ENCODE measurements at regions not wholly inside any gene's neighbourhood (a gene's known extent, or its start where the extent isn't known, plus 50 kb on each side); places are given as distances from the start of the nearest gene placed in this dataset.

DNA sequence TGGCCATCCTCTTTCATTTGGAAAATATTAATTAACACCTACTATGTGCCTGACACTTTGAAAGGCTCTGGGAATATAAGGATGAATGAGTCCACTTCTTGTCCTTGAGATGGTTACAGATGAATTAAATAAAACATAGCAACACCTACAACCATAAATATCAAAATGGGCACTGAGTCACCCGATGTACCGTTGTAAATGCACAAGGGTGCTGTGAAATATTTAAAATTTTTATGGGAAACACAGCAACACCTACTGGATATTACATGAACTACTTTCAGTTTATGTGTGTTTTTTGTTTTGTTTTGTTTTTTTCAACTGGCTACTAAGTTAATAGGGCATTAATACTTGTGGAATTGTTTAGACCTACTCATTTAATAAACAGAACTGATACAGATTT is 239.0 kb upstream of the NAALADL2 start:
- Histone ChIP-seq H3K79me2 (ENCODE audit: insufficient read depth) (no peaks in the 10 kb centered on the region), H3K9ac (no peak overlapping the region), H3K4me3 (ENCODE audit: low read depth in 2 of 2, low read length in 1 of 2) (no peak overlapping the region), H3K9me2 (no peaks in the 10 kb centered on the region), H3K27ac (ENCODE audit: low read depth in 2 of 2, low read length in 1 of 2) (no peak overlapping the region), H3K4me2 (no peak overlapping the region), H3K4me1 (ENCODE audit: control insufficient read depth in 1 of 2, insufficient read depth in 2 of 2, low read depth in 1 of 2, low read length in 1 of 2) (peaks cover 0 to 2% of the 10 kb centered on the region in 2 experiments; a peak in 1 of 4 replicates), H2AFZ (ENCODE audit: low read depth) (no peak overlapping the region), H4K20me1 (ENCODE audit: insufficient read depth) (no peaks in the 10 kb centered on the region), H3F3A (replicated peaks; ENCODE audit: insufficient read depth) (no peaks in the 10 kb centered on the region), H3K27me3 (ENCODE audit: insufficient read depth) (no peaks in the 10 kb centered on the region), H3K36me3 (replicated peaks in 1 of 2; ENCODE audit: control insufficient read depth in 1 of 2, insufficient read depth in 2 of 2, low read length in 1 of 2) (no peaks in the 10 kb centered on the region), H3K9me3 (no peaks in the 10 kb centered on the region)
- 55% methylated on average over 2 of the region's 2 CpGs for WGBS (ENCODE audit: low lambda C conversion rate)
- DNase-seq, result no peak
- TF ChIP-seq, protein P1, sequence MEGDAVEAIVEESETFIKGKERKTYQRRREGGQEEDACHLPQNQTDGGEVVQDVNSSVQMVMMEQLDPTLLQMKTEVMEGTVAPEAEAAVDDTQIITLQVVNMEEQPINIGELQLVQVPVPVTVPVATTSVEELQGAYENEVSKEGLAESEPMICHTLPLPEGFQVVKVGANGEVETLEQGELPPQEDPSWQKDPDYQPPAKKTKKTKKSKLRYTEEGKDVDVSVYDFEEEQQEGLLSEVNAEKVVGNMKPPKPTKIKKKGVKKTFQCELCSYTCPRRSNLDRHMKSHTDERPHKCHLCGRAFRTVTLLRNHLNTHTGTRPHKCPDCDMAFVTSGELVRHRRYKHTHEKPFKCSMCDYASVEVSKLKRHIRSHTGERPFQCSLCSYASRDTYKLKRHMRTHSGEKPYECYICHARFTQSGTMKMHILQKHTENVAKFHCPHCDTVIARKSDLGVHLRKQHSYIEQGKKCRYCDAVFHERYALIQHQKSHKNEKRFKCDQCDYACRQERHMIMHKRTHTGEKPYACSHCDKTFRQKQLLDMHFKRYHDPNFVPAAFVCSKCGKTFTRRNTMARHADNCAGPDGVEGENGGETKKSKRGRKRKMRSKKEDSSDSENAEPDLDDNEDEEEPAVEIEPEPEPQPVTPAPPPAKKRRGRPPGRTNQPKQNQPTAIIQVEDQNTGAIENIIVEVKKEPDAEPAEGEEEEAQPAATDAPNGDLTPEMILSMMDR (IDR thresholded peaks at IDR 0.05), result peak; percentile 38
- peak; percentile 25; the same call in 1 of the 2 replicates for TF ChIP-seq RAD21 (IDR thresholded peaks at IDR 0.05; ENCODE audit: low read length)
- TF ChIP-seq, protein P2, sequence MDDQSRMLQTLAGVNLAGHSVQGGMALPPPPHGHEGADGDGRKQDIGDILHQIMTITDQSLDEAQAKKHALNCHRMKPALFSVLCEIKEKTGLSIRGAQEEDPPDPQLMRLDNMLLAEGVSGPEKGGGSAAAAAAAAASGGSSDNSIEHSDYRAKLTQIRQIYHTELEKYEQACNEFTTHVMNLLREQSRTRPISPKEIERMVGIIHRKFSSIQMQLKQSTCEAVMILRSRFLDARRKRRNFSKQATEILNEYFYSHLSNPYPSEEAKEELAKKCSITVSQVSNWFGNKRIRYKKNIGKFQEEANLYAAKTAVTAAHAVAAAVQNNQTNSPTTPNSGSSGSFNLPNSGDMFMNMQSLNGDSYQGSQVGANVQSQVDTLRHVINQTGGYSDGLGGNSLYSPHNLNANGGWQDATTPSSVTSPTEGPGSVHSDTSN (IDR thresholded peaks at IDR 0.05), result no peak
- no peak for TF ChIP-seq ELF1 (IDR thresholded peaks at IDR 0.05)
- ChIA-PET CTCF (no interaction called here), POLR2A (no interaction called here)

DNA sequence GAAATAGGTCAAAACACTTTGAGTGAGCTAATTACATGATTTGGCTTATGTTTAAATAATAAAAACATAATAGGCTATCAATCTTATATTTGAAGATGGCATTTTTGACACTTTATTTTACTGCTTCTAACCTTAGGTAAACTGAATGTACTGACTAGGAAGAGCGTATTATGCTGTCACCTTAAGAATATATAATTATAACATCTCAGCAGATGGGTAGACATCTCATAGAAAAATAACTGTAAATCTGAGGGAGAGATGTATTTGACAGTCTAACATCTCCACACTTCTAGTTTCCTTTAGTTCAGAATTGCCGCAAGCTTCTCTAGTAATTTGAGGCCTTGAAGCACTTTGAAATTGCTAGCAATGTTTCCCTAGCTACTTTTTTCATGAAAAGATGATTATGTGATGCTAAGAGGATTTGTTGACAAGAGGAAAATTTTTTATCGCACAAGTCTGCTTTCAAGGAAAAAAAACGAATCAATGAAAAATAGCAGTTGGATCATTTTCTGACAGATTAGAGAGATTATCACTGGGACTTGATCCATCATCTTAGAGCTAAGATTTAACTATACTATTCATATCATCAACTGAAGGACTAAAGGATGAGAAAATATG is 238.2 kb upstream of the NAALADL2 start:
- Histone ChIP-seq H3K79me2 (ENCODE audit: insufficient read depth) (no peaks in the 10 kb centered on the region), H3F3A (replicated peaks; ENCODE audit: insufficient read depth) (no peaks in the 10 kb centered on the region), H3K27me3 (ENCODE audit: insufficient read depth) (no peaks in the 10 kb centered on the region), H3K9me3 (no peaks in the 10 kb centered on the region), H3K36me3 (replicated peaks in 1 of 2; ENCODE audit: control insufficient read depth in 1 of 2, insufficient read depth in 2 of 2, low read length in 1 of 2) (no peaks in the 10 kb centered on the region), H3K27ac (ENCODE audit: low read depth in 2 of 2, low read length in 1 of 2) (no peak overlapping the region), H3K9ac (no peak overlapping the region), H3K4me1 (ENCODE audit: control insufficient read depth in 1 of 2, insufficient read depth in 2 of 2, low read depth in 1 of 2, low read length in 1 of 2) (peaks cover 0 to 2% of the 10 kb centered on the region in 2 experiments; a peak in 1 of 4 replicates), H4K20me1 (ENCODE audit: insufficient read depth) (no peaks in the 10 kb centered on the region), H3K4me2 (no peak overlapping the region), H2AFZ (ENCODE audit: low read depth) (no peak overlapping the region), H3K4me3 (ENCODE audit: low read depth in 2 of 2, low read length in 1 of 2) (no peak overlapping the region), H3K9me2 (no peaks in the 10 kb centered on the region)
- no peak for DNase-seq
- TF ChIP-seq EP300 (IDR thresholded peaks at IDR 0.05; ENCODE audit: borderline replicate concordance in 1 of 2, low read depth in 1 of 2, low read length in 1 of 2) (no peak), RCOR1 (IDR thresholded peaks at IDR 0.05; ENCODE audit: low read length) (no peak)
- TF ChIP-seq, protein P3, sequence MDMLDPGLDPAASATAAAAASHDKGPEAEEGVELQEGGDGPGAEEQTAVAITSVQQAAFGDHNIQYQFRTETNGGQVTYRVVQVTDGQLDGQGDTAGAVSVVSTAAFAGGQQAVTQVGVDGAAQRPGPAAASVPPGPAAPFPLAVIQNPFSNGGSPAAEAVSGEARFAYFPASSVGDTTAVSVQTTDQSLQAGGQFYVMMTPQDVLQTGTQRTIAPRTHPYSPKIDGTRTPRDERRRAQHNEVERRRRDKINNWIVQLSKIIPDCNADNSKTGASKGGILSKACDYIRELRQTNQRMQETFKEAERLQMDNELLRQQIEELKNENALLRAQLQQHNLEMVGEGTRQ (IDR thresholded peaks at IDR 0.05; ENCODE audit: borderline replicate concordance, low read depth, low read length), result no peak
- CTCF ChIA-PET, result interaction anchor here (0.7 to 1.1 kb wide), 2 partner anchors 14 to 206 kb away, joined by 3 read pairs; no protein-coding TSS in a partner anchor
- 92% methylated on average over 4 of the region's 4 CpGs for WGBS (ENCODE audit: low lambda C conversion rate)
- POLR2A ChIA-PET, result no interaction called here
